Effector memory CD4-positive, alpha-beta T cell (primary cell): ENCODE measurements at regions not wholly inside any gene's neighbourhood (a gene's known extent, or its start where the extent isn't known, plus 50 kb on each side); places are given as distances from the start of the nearest gene placed in this dataset.

ENCODE experiments used
- DNase-seq, 3 donors: peaks; one replicate each; pipeline ENCODE4 v3.0.0-alpha.2; 2020
- H3K27ac ChIP-seq: 2 replicates; pipeline ENCODE4 v1.7.0; 2013; ENCODE audit warnings: mild to moderate bottlenecking, low read length, moderate library complexity; ENCODE audit not compliant: insufficient read depth, poor library complexity, severe bottlenecking
- H3K27me3 ChIP-seq: replicated peaks from 2 replicates; pipeline ENCODE4 v1.7.0; 2013; ENCODE audit warnings: mild to moderate bottlenecking, low read length; ENCODE audit not compliant: insufficient read depth, control insufficient read depth, poor library complexity, severe bottlenecking
- H3K36me3 ChIP-seq: 2 replicates; pipeline ENCODE4 v1.7.0; 2013; ENCODE audit warnings: mild to moderate bottlenecking, low read length, moderate library complexity; ENCODE audit not compliant: control insufficient read depth, insufficient read depth
- H3K4me1 ChIP-seq: 2 replicates; pipeline ENCODE4 v1.7.0; 2013; ENCODE audit warnings: low read length, mild to moderate bottlenecking; ENCODE audit not compliant: control insufficient read depth, insufficient read depth, poor library complexity, severe bottlenecking
- H3K4me3 ChIP-seq: 2 replicates; pipeline ENCODE4 v1.7.0; 2013; ENCODE audit warnings: low read length, low read depth, mild to moderate bottlenecking; ENCODE audit not compliant: insufficient read depth, poor library complexity, severe bottlenecking
- H3K9me3 ChIP-seq: 2 replicates; pipeline ENCODE4 v1.7.0; 2013; ENCODE audit warnings: mild to moderate bottlenecking, low read length, moderate library complexity; ENCODE audit not compliant: control insufficient read depth

DNA sequence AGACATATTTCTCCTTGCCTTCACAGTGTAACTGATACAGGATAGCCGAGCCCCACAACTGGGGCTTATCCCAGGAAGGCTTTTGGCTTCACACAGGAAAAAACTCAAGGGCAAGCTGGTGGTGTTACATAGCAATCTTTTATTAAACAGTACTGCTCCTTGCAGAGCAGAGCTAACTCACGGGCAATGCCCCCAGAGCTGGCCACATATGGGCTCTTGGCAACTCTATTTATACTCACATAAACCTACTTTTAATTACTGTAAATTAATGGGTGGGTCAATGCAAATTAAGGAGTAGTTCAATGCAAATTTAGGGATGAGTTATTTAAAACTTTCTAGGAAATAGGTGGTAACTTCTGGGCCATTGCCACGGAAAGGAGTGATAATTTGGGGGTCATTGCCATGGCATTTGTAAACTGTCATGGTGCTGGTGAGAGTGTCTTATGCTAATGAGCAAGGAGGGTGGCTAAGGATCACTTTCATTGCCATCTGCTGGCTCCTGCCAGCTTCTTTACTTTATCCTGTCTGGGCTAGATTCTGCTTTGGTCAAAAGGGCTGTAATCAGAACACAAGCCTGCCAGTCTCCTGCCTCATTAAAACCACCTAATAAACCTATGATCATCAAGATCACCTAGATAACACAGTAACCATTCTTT is 288.8 kb downstream of the CENPC start:
- no peaks in the 10 kb centered on the region for H3K9me3 ChIP-seq
- no peak overlapping the region for H3K27ac ChIP-seq
- H3K4me1 ChIP-seq = no peaks in the 10 kb centered on the region
- no peak overlapping the region for H3K4me3 ChIP-seq
- H3K36me3 ChIP-seq = no peaks in the 10 kb centered on the region
- DNase-seq = no peak
- H3K27me3 ChIP-seq = no peaks in the 10 kb centered on the region

DNA sequence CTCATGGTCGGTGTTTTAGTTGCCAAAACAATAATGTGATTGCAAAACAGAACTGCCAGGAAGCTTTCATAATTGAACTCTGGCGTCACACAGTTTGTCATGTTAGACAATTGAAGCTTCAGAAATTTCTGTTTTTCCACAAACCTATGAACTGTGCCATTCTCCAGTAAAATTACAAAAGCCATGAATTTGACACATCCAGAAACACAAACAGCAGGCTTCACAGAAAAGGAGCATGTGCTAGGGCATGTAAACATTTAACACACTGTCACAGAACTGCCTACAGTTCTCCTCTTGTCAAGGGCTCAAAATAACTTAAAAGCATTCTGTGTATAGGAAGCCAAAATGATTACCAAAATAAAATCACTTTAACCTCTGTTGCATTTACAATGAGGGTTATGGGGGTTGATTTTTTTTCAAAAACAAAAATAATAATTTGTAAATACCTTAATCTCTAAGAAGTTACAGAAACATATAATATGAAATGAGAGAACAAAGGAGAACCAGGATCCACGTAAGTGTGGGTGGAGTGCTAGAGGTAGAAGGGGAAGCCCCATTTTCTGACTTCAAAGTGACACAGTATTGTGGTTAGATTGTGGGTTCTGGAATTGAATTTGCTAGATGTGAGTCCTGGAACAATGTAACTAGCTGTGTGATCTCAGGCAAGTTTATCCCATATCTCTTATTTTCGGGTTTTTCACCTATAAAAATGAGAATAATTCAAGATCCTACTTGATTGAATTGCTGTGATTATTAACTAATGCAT is 295.0 kb downstream of the CENPC start:
- no peaks in the 10 kb centered on the region for H3K36me3 ChIP-seq
- DNase-seq = no peak
- H3K27ac ChIP-seq = no peak overlapping the region
- H3K4me3 ChIP-seq = no peak overlapping the region
- H3K27me3 ChIP-seq = no peaks in the 10 kb centered on the region
- no peaks in the 10 kb centered on the region for H3K4me1 ChIP-seq
- H3K9me3 ChIP-seq = no peaks in the 10 kb centered on the region

DNA sequence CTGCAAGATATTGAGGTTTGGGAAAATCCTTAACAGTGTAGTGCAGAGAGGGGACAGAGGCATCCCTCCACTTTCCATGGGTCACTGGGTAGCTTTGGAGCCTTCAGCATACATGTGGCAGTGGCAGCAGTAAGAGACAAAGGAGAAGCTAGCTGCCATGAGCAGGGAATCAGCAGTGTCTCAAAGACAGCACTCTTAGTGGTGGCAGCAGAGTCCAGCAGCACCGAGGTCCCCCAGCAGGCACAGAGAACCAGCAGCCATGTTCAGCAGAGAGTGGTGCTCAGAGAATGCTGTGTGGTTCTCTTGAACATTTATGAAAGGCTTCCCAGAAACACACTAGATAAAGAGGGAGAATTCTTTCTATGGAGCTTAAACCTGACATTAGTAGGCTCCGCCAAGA is 308.5 kb downstream of the CENPC start:
- Histone ChIP-seq H3K4me3 (no peak overlapping the region), H3K4me1 (no peaks in the 10 kb centered on the region), H3K36me3 (no peaks in the 10 kb centered on the region), H3K27ac (no peak overlapping the region), H3K9me3 (no peaks in the 10 kb centered on the region), H3K27me3 (no peaks in the 10 kb centered on the region)
- no peak for DNase-seq

DNA sequence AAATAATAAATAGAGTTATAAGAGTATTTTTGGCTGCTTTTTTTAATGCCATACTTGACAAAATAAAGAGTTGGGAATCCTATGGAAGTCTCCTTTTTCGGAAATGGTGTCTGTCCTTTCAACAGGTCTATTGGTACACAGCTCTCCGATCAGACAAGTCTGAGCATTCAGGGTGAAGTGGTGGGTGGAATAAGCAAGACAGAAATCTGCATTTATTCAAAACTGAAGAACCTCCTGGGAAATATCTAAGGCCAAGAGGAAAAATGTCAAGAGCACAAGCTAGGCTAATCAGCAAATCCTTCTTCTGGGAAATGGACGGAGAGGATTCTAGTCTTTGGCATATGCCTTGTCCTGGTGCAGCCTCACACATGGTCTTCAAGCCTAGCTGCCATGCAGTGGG is 309.0 kb downstream of the CENPC start:
- no peaks in the 10 kb centered on the region for H3K9me3 ChIP-seq
- no peak overlapping the region for H3K4me3 ChIP-seq
- H3K4me1 ChIP-seq = no peaks in the 10 kb centered on the region
- no peak for DNase-seq
- H3K36me3 ChIP-seq = no peaks in the 10 kb centered on the region
- H3K27me3 ChIP-seq = no peaks in the 10 kb centered on the region
- H3K27ac ChIP-seq = no peak overlapping the region

- H3K9me3 ChIP-seq = no peaks in the 10 kb centered on the region
- no peaks in the 10 kb centered on the region for H3K27me3 ChIP-seq
- no peak overlapping the region for H3K27ac ChIP-seq
- H3K36me3 ChIP-seq = no peaks in the 10 kb centered on the region
- DNase-seq = no peak
- H3K4me3 ChIP-seq = no peak overlapping the region
- no peaks in the 10 kb centered on the region for H3K4me1 ChIP-seq
Measured at GRCh38 chr4:67234296-67234695, 311.0 kb downstream of the CENPC start.

- Histone ChIP-seq H3K4me1 (no peaks in the 10 kb centered on the region), H3K27ac (no peak overlapping the region), H3K4me3 (no peak overlapping the region), H3K27me3 (no peaks in the 10 kb centered on the region), H3K36me3 (no peaks in the 10 kb centered on the region), H3K9me3 (no peaks in the 10 kb centered on the region)
- DNase-seq = no peak
Measured at GRCh38 chr4:67229148-67229547, 316.2 kb downstream of the CENPC start.

DNA sequence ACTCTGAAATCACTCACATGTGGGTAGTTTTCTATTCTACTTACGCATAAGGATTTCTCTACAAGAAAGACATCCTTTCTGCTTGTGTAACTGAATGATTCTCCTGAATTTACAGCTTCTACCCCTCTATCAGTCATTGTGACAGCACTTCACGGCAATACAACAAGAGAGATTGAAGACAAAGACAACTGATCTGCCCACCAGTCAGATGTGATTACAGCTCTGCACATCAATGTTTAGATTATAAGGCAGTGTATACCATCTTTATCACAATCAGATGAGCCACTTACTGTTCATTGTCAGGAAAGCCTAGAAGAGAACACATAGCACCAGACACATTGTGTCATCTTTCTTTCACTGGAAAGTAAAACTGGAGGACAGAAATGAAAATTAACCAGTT is 324.4 kb downstream of the CENPC start:
- Histone ChIP-seq H3K4me3 (no peak overlapping the region), H3K9me3 (no peaks in the 10 kb centered on the region), H3K27ac (no peak overlapping the region), H3K36me3 (no peaks in the 10 kb centered on the region), H3K4me1 (no peaks in the 10 kb centered on the region), H3K27me3 (no peaks in the 10 kb centered on the region)
- DNase-seq = no peak

DNA sequence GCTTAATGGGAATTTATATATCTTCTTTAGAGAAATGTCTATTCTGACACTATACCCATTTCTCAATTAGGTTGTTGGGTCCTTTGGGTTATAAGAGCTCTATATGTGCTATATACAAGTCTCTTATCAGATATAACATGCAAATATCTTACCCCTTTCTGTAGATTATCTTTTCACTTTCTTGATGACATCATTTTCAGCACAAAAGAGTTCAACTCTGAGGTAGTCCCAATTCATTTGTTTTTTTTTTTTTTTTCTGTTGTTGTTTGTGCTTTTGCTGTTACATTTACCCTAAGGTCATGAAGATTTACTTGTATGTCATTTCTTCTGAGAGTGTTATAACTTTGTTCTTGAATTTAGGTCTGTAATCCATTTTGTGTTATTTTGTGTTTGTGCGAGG is 326.4 kb downstream of the CENPC start:
- Histone ChIP-seq H3K27me3 (no peaks in the 10 kb centered on the region), H3K9me3 (no peaks in the 10 kb centered on the region), H3K4me3 (no peak overlapping the region), H3K36me3 (no peaks in the 10 kb centered on the region), H3K4me1 (no peaks in the 10 kb centered on the region), H3K27ac (no peak overlapping the region)
- DNase-seq = no peak

- Histone ChIP-seq H3K27ac (no peak overlapping the region), H3K27me3 (no peaks in the 10 kb centered on the region), H3K4me1 (no peaks in the 10 kb centered on the region), H3K9me3 (no peaks in the 10 kb centered on the region), H3K36me3 (no peaks in the 10 kb centered on the region), H3K4me3 (no peak overlapping the region)
- DNase-seq = no peak
Measured at GRCh38 chr4:67207941-67208441, 337.3 kb downstream of the CENPC start.

DNA sequence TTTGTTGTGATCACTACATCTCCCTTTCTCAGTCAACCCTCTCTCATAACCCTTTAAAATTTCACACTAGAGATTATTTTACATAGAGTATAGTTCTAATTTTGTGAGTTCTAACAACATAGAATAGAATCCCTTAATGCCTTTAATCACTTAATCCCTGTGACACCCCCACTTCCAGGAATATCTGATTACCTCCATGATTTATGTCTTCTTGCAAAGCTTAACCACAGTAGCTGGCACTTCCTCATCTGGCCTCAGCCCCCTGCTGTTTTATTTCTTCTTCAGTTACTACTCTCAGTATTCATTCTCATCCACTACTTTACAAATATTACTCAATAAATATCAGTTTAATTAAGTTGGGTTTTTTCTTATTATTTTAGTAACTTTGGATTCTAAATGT is 340.9 kb downstream of the CENPC start:
- no peak overlapping the region for H3K4me3 ChIP-seq
- no peak for DNase-seq
- H3K4me1 ChIP-seq = no peaks in the 10 kb centered on the region

More for the DNA sequence above, 340.9 kb downstream of the CENPC start:
- Histone ChIP-seq H3K9me3 (no peaks in the 10 kb centered on the region), H3K27me3 (no peaks in the 10 kb centered on the region), H3K36me3 (no peaks in the 10 kb centered on the region), H3K27ac (no peak overlapping the region)
